Neural cell (in vitro differentiated cells): ENCODE measurements at regions not wholly inside any gene's neighbourhood (a gene's known extent, or its start where the extent isn't known, plus 50 kb on each side); places are given as distances from the start of the nearest gene placed in this dataset.

Source experiments
- H2AFZ ChIP-seq: fragments of 200-600, 300-800 bp; sonication (generic), shearing (Covaris generic); 2 replicates; pipeline ENCODE4 v1.6.0; 2014; ENCODE audit warnings: low read depth, mild to moderate bottlenecking, antibody characterized with exemption, low read length, moderate library complexity
- H3F3A ChIP-seq: fragments of 200-600 bp; shearing (Covaris generic); 2 replicates; pipeline ENCODE4 v1.6.1; 2016; ENCODE audit warnings: mild to moderate bottlenecking, moderate library complexity, mixed read lengths, antibody characterized with exemption, low read length; ENCODE audit not compliant: insufficient read depth, poor library complexity, severe bottlenecking
- H3K27ac ChIP-seq: fragments of 200-600, 300-800 bp; sonication (generic), shearing (Covaris generic); 2 replicates; pipeline ENCODE4 v1.5.1; 2014; ENCODE audit warnings: mild to moderate bottlenecking, low read length, moderate library complexity
- H3K27me3 ChIP-seq: fragments of 300-800, 200-600 bp; sonication (generic), shearing (Covaris generic); 2 replicates; pipeline ENCODE4 v1.6.0; 2014; ENCODE audit warnings: mild to moderate bottlenecking, low read depth, low read length, moderate library complexity; ENCODE audit not compliant: insufficient read depth
- H3K36me3 ChIP-seq: fragments of 300-800, 200-600 bp; sonication (generic), shearing (Covaris generic); 2 replicates; pipeline ENCODE4 v1.5.1; 2014; ENCODE audit warnings: mild to moderate bottlenecking, antibody characterized with exemption, low read length, moderate library complexity; ENCODE audit not compliant: insufficient read depth
- H3K4me2 ChIP-seq: fragments of 300-800, 200-600 bp; sonication (generic), shearing (Covaris generic); 2 replicates; pipeline ENCODE4 v1.6.0; 2014; ENCODE audit warnings: mild to moderate bottlenecking, low read length
- H3K4me3 ChIP-seq: fragments of 300-800, 200-600 bp; sonication (generic), shearing (Covaris generic); 2 replicates; pipeline ENCODE4 v1.5.1; 2014; ENCODE audit warnings: mild to moderate bottlenecking, low read length, moderate library complexity
- H3K79me2 ChIP-seq: fragments of 200-600 bp; shearing (Covaris generic); replicated peaks from 2 replicates; pipeline ENCODE4 v1.6.0; 2014; ENCODE audit warnings: mild to moderate bottlenecking, low read length, moderate library complexity; ENCODE audit not compliant: insufficient read depth
- H3K9ac ChIP-seq: fragments of 300-800, 200-600 bp; sonication (generic), shearing (Covaris generic); 2 replicates; pipeline ENCODE4 v1.6.1; 2016; ENCODE audit warnings: mild to moderate bottlenecking, low read length, mixed read lengths
- H3K9me2 ChIP-seq: fragments of 200-600 bp; shearing (Covaris generic); 2 replicates; pipeline ENCODE4 v1.6.1; 2016; ENCODE audit warnings: mild to moderate bottlenecking, low read length, mixed read lengths; ENCODE audit not compliant: insufficient read depth
- H3K9me3 ChIP-seq: fragments of 200-600, 300-800 bp; sonication (generic), shearing (Covaris generic); 2 replicates; pipeline ENCODE4 v1.6.1; 2016; ENCODE audit warnings: mild to moderate bottlenecking, mixed run types, low read length, moderate library complexity, mixed read lengths
- H4K20me1 ChIP-seq: fragments of 200-600 bp; shearing (Covaris generic); 2 replicates; pipeline ENCODE4 v1.6.1; 2016; ENCODE audit warnings: mild to moderate bottlenecking, mixed run types; ENCODE audit not compliant: insufficient read depth
- EP300 ChIP-seq: fragments of 450-650 bp; conservative IDR thresholded peaks from 2 replicates; pipeline ENCODE4 v1.6.1; 2014; ENCODE audit warnings: antibody characterized with exemption, mild to moderate bottlenecking, moderate library complexity; ENCODE audit not compliant: poor library complexity, severe bottlenecking
- EZH2 ChIP-seq: fragments of 200-600, 300-800 bp; shearing (Covaris generic), sonication (generic); IDR thresholded peaks from 2 replicates; pipeline ENCODE4 v1.6.1; 2014; ENCODE audit warnings: antibody characterized with exemption, low read length, borderline replicate concordance, mild to moderate bottlenecking; ENCODE audit not compliant: insufficient read depth, poor library complexity, severe bottlenecking
- MXI1 ChIP-seq: fragments of 450-650 bp; conservative IDR thresholded peaks from 2 replicates; pipeline ENCODE4 v1.6.1; 2014; ENCODE audit warnings: antibody characterized with exemption, mild to moderate bottlenecking; ENCODE audit not compliant: poor library complexity, severe bottlenecking
- POLR2AphosphoS5 ChIP-seq: IDR thresholded peaks from 2 replicates; pipeline ENCODE4 v1.6.1; 2012
- RAD21 ChIP-seq: fragments of 450-650 bp; conservative IDR thresholded peaks from 2 replicates; pipeline ENCODE4 v1.6.1; 2014; ENCODE audit warnings: antibody characterized with exemption, mild to moderate bottlenecking, moderate library complexity
- SMC3 ChIP-seq: fragments of 450-650 bp; conservative IDR thresholded peaks from 2 replicates; pipeline ENCODE4 v1.6.1; 2014; ENCODE audit warnings: antibody characterized with exemption, mild to moderate bottlenecking, moderate library complexity; ENCODE audit not compliant: poor library complexity
- TAF1 ChIP-seq: IDR thresholded peaks from 2 replicates; pipeline ENCODE4 v1.6.1; 2012; ENCODE audit warnings: low read depth
- TF ChIP-seq, protein P1 (sequence below): IDR thresholded peaks from 2 replicates; pipeline ENCODE4 v1.6.1; 2012; ENCODE audit warnings: borderline replicate concordance

DNA sequence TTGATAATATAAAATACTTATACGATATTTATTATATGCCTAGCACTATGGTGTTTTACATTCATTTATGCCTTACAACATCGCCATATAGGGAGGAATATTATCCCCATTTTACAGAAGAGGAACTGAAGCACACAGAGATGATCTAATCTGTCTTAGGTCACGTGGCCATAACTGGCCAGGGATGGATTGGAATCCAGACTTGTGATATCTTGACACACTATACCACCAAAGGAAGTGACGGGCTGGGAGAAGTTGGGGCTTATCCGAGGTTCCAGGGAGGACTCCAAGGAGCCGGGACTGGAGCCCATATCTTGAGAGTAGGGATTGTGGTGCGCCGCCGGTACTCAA is 129.8 kb downstream of the TMEM174 start:
- Histone ChIP-seq H3K27me3 (peaks cover 99% of the 10 kb centered on the region), H4K20me1 (no peaks in the 10 kb centered on the region), H2AFZ (no peak overlapping the region), H3K4me2 (no peak overlapping the region), H3K4me3 (no peak overlapping the region), H3K79me2 (no peaks in the 10 kb centered on the region), H3K36me3 (no peaks in the 10 kb centered on the region), H3K9me3 (no peaks in the 10 kb centered on the region), H3F3A (no peaks in the 10 kb centered on the region), H3K9ac (no peak overlapping the region), H3K9me2 (no peaks in the 10 kb centered on the region), H3K27ac (no peak overlapping the region)
- TF ChIP-seq SMC3 (no peak), RAD21 (no peak)

DNA sequence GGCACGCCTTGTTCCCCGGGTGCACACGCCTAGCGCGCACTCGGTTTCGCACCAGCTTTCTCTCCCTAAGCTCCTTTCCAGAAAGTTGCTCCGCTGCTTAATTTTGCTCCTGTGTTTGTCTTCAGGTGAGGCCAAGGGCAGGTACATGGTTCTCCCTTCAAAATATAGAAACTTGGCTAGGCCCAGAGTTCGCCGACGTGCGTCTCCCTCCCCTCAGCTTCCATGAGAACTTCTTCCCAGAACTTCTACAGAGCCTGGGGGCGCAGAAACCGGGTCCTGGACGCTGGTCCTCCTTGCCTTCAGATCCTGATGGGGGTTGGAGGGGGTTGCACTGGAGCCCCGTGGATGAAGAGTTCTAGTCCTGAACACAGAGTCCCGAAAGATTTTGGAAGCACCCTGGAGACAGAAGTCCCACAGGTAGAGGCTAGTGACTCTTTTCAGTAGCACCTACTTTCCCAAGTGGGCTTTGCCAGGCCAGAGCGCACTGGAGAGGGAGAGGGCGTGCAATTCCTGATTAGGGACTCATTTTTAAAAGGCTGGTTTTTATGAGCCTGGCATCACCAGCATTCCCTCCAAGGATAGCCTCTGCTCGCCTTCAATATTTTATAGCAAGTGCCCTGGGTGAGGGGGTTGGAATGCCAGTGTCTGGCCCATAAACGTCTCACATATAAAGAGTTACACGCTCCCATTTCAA is 128.4 kb downstream of the TMEM174 start:
- H4K20me1 ChIP-seq: no peaks in the 10 kb centered on the region
- H3K27ac ChIP-seq: no peak overlapping the region

DNA sequence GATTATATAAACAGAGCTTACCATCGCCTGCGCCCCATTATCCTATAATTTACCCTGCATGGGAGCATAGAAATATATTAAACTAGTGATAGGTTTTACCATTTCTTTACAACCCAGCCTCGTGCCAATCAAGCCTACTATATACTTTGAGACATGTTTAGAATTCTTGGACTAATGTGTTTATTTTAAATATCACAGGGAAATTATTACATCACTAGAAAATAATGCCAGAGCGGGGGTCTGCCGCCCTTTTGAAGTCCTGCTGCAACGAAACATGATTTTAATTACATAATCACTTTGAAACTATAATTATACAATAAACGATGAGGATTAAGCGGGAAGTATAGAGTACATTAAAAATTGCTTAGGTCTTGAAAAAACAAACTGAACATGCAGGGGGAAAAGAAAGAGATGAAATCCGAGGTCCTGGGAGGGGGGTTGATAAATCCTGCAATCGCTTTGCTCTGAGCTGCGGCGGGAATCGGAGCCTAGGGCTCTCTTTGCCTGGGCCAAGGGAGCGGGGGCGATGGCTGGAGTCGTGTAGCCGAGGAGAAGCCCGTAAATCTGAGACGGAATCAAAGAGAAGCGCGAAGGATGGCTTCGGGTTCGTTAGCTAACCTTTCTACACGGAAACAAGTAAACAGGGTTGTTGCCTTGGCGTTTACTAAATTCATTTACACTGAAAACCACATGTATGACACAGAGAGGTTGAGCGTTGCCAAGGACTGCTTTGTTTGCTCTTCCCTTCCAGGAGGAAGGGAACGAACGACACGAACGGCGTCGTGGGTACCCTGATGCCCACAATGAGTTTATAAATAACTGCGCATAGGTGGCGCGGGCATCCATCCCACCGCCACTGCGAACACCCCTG is 127.6 kb downstream of the TMEM174 start:
- Histone ChIP-seq H3K4me2 (no peak overlapping the region), H3K27ac (no peak overlapping the region), H3K9ac (no peak overlapping the region), H3K36me3 (no peaks in the 10 kb centered on the region), H3K9me2 (no peaks in the 10 kb centered on the region), H3K27me3 (peaks cover 100% of the 10 kb centered on the region), H3K4me3 (no peak overlapping the region), H4K20me1 (no peaks in the 10 kb centered on the region), H2AFZ (no peak overlapping the region), H3K79me2 (no peaks in the 10 kb centered on the region), H3K9me3 (no peaks in the 10 kb centered on the region), H3F3A (no peaks in the 10 kb centered on the region)
- TF ChIP-seq POLR2AphosphoS5: peak; percentile 57
- no peak for TF ChIP-seq EZH2

More for the DNA sequence above, 128.4 kb downstream of the TMEM174 start:
- no peak overlapping the region for H3K4me3 ChIP-seq
- H3K27me3 ChIP-seq: peaks cover 100% of the 10 kb centered on the region
- H3K9me2 ChIP-seq: no peaks in the 10 kb centered on the region
- H3K79me2 ChIP-seq: no peaks in the 10 kb centered on the region
- no peaks in the 10 kb centered on the region for H3K9me3 ChIP-seq
- H3K9ac ChIP-seq: no peak overlapping the region
- no peaks in the 10 kb centered on the region for H3F3A ChIP-seq
- no peak overlapping the region for H2AFZ ChIP-seq
- H3K36me3 ChIP-seq: no peaks in the 10 kb centered on the region
- no peak overlapping the region for H3K4me2 ChIP-seq
- TF ChIP-seq MXI1 (no peak), TAF1 (no peak), SMC3 (no peak), POLR2AphosphoS5 (no peak), EP300 (no peak), EZH2 (no peak)
- TF ChIP-seq, protein P1, sequence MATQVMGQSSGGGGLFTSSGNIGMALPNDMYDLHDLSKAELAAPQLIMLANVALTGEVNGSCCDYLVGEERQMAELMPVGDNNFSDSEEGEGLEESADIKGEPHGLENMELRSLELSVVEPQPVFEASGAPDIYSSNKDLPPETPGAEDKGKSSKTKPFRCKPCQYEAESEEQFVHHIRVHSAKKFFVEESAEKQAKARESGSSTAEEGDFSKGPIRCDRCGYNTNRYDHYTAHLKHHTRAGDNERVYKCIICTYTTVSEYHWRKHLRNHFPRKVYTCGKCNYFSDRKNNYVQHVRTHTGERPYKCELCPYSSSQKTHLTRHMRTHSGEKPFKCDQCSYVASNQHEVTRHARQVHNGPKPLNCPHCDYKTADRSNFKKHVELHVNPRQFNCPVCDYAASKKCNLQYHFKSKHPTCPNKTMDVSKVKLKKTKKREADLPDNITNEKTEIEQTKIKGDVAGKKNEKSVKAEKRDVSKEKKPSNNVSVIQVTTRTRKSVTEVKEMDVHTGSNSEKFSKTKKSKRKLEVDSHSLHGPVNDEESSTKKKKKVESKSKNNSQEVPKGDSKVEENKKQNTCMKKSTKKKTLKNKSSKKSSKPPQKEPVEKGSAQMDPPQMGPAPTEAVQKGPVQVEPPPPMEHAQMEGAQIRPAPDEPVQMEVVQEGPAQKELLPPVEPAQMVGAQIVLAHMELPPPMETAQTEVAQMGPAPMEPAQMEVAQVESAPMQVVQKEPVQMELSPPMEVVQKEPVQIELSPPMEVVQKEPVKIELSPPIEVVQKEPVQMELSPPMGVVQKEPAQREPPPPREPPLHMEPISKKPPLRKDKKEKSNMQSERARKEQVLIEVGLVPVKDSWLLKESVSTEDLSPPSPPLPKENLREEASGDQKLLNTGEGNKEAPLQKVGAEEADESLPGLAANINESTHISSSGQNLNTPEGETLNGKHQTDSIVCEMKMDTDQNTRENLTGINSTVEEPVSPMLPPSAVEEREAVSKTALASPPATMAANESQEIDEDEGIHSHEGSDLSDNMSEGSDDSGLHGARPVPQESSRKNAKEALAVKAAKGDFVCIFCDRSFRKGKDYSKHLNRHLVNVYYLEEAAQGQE: no peak
